Tibial nerve (tissue), 4 donors: ENCODE measurements at regions not wholly inside any gene's neighbourhood (a gene's known extent, or its start where the extent isn't known, plus 50 kb on each side); places are given as distances from the start of the nearest gene placed in this dataset.

Experiments
- DNase-seq, 2 donors: peaks; one replicate each; pipeline ENCODE4 v3.0.0-alpha.2; 2019; ENCODE audit warnings: low spot score in 2 of 2
- H3K27ac ChIP-seq, 4 donors: fragments of 200-600 bp; sonication (generic) in 3 of 4; one replicate each; pipeline ENCODE4 v1.5.1; 2017 to 2019; ENCODE audit warnings: mild to moderate bottlenecking in 1 of 4
- H3K27me3 ChIP-seq, 2 donors: fragments of 200-600 bp; sonication (generic) in 1 of 2; one replicate each; pipeline versions ENCODE4 v1.5.1 to v1.6.0; 2017 to 2019
- H3K36me3 ChIP-seq, 3 donors: fragments of 200-600 bp; sonication (generic); one replicate each; pipeline ENCODE4 v1.5.1; 2018 to 2019
- H3K4me1 ChIP-seq, 4 donors: fragments of 200-600 bp; sonication (generic) in 3 of 4; one replicate each; pipeline ENCODE4 v1.5.1; 2017 to 2019
- H3K4me3 ChIP-seq, 4 donors: fragments of 200-600 bp; sonication (generic) in 3 of 4; one replicate each; pipeline ENCODE4 v1.5.1; 2017 to 2019; ENCODE audit warnings: mild to moderate bottlenecking in 1 of 4, moderate library complexity in 1 of 4
- H3K9me3 ChIP-seq, 4 donors: fragments of 200-600 bp; sonication (generic) in 3 of 4; one replicate each; pipeline ENCODE4 v1.5.1; 2017 to 2019
- CTCF ChIP-seq, 5 experiments: fragments of 200-600 bp in 3 of 5; fragments of 450-650 bp in 2 of 5; sonication (generic) in 3 of 5; IDR thresholded peaks; one replicate each; pipeline ENCODE4 v1.5.1; 2016 to 2019; ENCODE audit warnings: antibody characterized with exemption in 5 of 5, mild to moderate bottlenecking in 3 of 5, moderate library complexity in 2 of 5
- EP300 ChIP-seq, 2 donors: sonication (generic); formaldehyde crosslinking; IDR thresholded peaks; one replicate each; pipeline ENCODE4 v1.6.1; 2017; ENCODE audit warnings: antibody characterized with exemption in 2 of 2, mild to moderate bottlenecking in 1 of 2
- POLR2A ChIP-seq, 2 donors: fragments of 450-650 bp; IDR thresholded peaks; one replicate each; pipeline ENCODE4 v1.6.1; 2017; ENCODE audit warnings: antibody characterized with exemption in 2 of 2, mild to moderate bottlenecking in 2 of 2, moderate library complexity in 2 of 2
- WGBS, 2 donors: methylation state at CpG; one replicate each; pipeline ENCODE4 v1.1.5; 2018; 5-methylcytosine and 5-hydroxymethylcytosine counted together

GRCh38 chr21:41627428-41627827 is 119.5 kb upstream of the TMPRSS2 start:
- H3K27me3 ChIP-seq: no peaks in the 10 kb centered on the region
- DNase-seq: no peak
- TF ChIP-seq CTCF (IDR thresholded peaks at IDR 0.05) (no peak), POLR2A (IDR thresholded peaks at IDR 0.05) (no peak), EP300 (IDR thresholded peaks at IDR 0.05) (no peak)
- no peaks in the 10 kb centered on the region for H3K4me1 ChIP-seq
- H3K27ac ChIP-seq: no peak overlapping the region
- no peak overlapping the region for H3K4me3 ChIP-seq
- no peaks in the 10 kb centered on the region for H3K9me3 ChIP-seq
- no peaks in the 10 kb centered on the region for H3K36me3 ChIP-seq
- WGBS, 2 donors: 85% methylated on average over 2 of the region's 2 CpGs

- DNase-seq: no peak
- H3K9me3 ChIP-seq: no peaks in the 10 kb centered on the region
- no peak overlapping the region for H3K27ac ChIP-seq
- TF ChIP-seq CTCF (IDR thresholded peaks at IDR 0.05) (no peak), EP300 (IDR thresholded peaks at IDR 0.05) (no peak), POLR2A (IDR thresholded peaks at IDR 0.05) (no peak)
- H3K4me1 ChIP-seq: peaks cover 0 to 4% (median 0%) of the 10 kb centered on the region in 4 donors
- no peak overlapping the region for H3K4me3 ChIP-seq
- WGBS, 2 donors: 71 to 74% methylated on average over 6 of the region's 6 CpGs
- H3K27me3 ChIP-seq: no peaks in the 10 kb centered on the region
- H3K36me3 ChIP-seq: no peaks in the 10 kb centered on the region
These were observed 118.1 kb upstream of the TMPRSS2 start for GRCh38 chr21:41626021-41626420.

GRCh38 chr21:41625428-41625827 is 117.5 kb upstream of the TMPRSS2 start:
- Histone ChIP-seq H3K9me3 (no peaks in the 10 kb centered on the region), H3K36me3 (no peaks in the 10 kb centered on the region), H3K4me3 (no peak overlapping the region), H3K4me1 (peaks cover 0 to 4% (median 0%) of the 10 kb centered on the region in 4 donors), H3K27me3 (no peaks in the 10 kb centered on the region), H3K27ac (no peak overlapping the region)
- no peak for TF ChIP-seq POLR2A (IDR thresholded peaks at IDR 0.05)
- no peak for TF ChIP-seq CTCF (IDR thresholded peaks at IDR 0.05)
- TF ChIP-seq EP300 (IDR thresholded peaks at IDR 0.05): no peak
- 72 to 85% methylated on average over 4 of the region's 4 CpGs for WGBS, 2 donors
- DNase-seq: no peak

GRCh38 chr21:41624674-41625310 is 116.8 kb upstream of the TMPRSS2 start:
- TF ChIP-seq CTCF (IDR thresholded peaks at IDR 0.05): no peak
- no peak for TF ChIP-seq EP300 (IDR thresholded peaks at IDR 0.05)
- no peak for TF ChIP-seq POLR2A (IDR thresholded peaks at IDR 0.05)
- DNase-seq: no peak

GRCh38 chr21:41623945-41624344 is 116.0 kb upstream of the TMPRSS2 start:
- Histone ChIP-seq H3K4me1 (peaks cover 0 to 4% (median 0%) of the 10 kb centered on the region in 4 donors), H3K27me3 (no peaks in the 10 kb centered on the region), H3K36me3 (no peaks in the 10 kb centered on the region), H3K9me3 (no peaks in the 10 kb centered on the region), H3K27ac (no peak overlapping the region), H3K4me3 (no peak overlapping the region)
- DNase-seq: no peak
- 89 to 91% methylated on average over 8 of the region's 8 CpGs for WGBS, 2 donors
- TF ChIP-seq POLR2A (IDR thresholded peaks at IDR 0.05) (no peak), CTCF (IDR thresholded peaks at IDR 0.05) (no peak), EP300 (IDR thresholded peaks at IDR 0.05) (no peak)

More at GRCh38 chr21:41624674-41625310, 116.8 kb upstream of the TMPRSS2 start:
- Histone ChIP-seq H3K27me3 (no peaks in the 10 kb centered on the region), H3K9me3 (no peaks in the 10 kb centered on the region), H3K27ac (no peak overlapping the region), H3K4me1 (peaks cover 0 to 4% (median 0%) of the 10 kb centered on the region in 4 donors), H3K4me3 (no peak overlapping the region), H3K36me3 (no peaks in the 10 kb centered on the region)
- 67 to 73% methylated on average over 7 of the region's 7 CpGs for whole genome bisulfite sequencing, 2 donors
